ENCODE measurements at regions not wholly inside any gene's neighbourhood (a gene's known extent, or its start where the extent isn't known, plus 50 kb on each side); places are given as distances from the start of the nearest gene placed in this dataset.

GRCh38 chr7:369476-370258, 79.7 kb downstream of the FOXL3 start:
- Histone ChIP-seq H3K27me3 (peaks cover 11% of the 10 kb centered on the region), H3K36me3 (no peaks in the 10 kb centered on the region), H3K4me1 (peaks cover 10 to 41% (median 30%) of the 10 kb centered on the region in 4 donors), H3K9me3 (no peaks in the 10 kb centered on the region), H3K4me3 (no peak overlapping the region), H3K27ac (peak overlapping the region in 1 of 4 donors; percentile 61)
- in situ Hi-C loops (cut with MboI; ENCODE audit: low pct_ligation_motif_present in 1 of 4, low pct_unique_long_range_greater_than_20kb in 1 of 4, low sequenced_read_pairs in 3 of 4) (no loop called here), intact Hi-C loops (cut with DNase I; ENCODE audit: low total_unique reads) (no loop called here)
- whole genome bisulfite sequencing, 2 donors (ENCODE audit: low coverage in 1 of 2) = 51 to 70% methylated on average over 7 to 30 of the region's 57 CpGs
- DNase-seq = peak; percentile 55
- no peak for TF ChIP-seq POLR2A (IDR thresholded peaks at IDR 0.05)
- TF ChIP-seq, protein P1, sequence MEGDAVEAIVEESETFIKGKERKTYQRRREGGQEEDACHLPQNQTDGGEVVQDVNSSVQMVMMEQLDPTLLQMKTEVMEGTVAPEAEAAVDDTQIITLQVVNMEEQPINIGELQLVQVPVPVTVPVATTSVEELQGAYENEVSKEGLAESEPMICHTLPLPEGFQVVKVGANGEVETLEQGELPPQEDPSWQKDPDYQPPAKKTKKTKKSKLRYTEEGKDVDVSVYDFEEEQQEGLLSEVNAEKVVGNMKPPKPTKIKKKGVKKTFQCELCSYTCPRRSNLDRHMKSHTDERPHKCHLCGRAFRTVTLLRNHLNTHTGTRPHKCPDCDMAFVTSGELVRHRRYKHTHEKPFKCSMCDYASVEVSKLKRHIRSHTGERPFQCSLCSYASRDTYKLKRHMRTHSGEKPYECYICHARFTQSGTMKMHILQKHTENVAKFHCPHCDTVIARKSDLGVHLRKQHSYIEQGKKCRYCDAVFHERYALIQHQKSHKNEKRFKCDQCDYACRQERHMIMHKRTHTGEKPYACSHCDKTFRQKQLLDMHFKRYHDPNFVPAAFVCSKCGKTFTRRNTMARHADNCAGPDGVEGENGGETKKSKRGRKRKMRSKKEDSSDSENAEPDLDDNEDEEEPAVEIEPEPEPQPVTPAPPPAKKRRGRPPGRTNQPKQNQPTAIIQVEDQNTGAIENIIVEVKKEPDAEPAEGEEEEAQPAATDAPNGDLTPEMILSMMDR (IDR thresholded peaks at IDR 0.05) = peak in 2 of 5 experiments; percentile 49 to 59

DNA sequence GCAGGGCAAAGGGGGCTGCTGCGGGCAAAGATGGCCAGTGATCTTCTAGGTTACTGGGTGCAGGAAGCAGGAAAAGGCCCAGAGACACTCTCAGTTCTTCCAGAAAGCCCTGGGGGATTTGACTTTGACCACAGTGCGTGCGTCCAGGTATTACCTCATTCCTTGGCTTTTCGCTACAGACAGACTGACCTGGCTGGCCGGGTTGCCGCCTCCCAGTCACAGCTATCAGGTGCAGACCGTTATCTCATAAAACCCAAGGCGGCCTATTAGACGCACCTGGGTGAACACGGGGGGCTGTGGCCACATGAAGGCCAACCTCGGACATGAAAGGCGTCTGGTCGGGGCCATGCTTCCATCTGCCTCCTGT, 80.3 kb downstream of the FOXL3 start:
- Histone ChIP-seq H3K4me1 (peaks cover 10 to 41% (median 30%) of the 10 kb centered on the region in 4 donors), H3K9me3 (no peaks in the 10 kb centered on the region), H3K36me3 (no peaks in the 10 kb centered on the region), H3K27me3 (peaks cover 8% of the 10 kb centered on the region), H3K4me3 (no peak overlapping the region), H3K27ac (peak overlapping the region in 1 of 4 donors; percentile 61)
- 64% methylated on average over 13 of the region's 13 CpGs; no CpG with 5 or more reads in 1 of the 2 donors for WGBS, 2 donors (ENCODE audit: low coverage in 1 of 2)
- intact Hi-C loops (cut with DNase I; ENCODE audit: low total_unique reads) (no loop called here), in situ Hi-C loops (cut with MboI; ENCODE audit: low pct_ligation_motif_present in 1 of 4, low pct_unique_long_range_greater_than_20kb in 1 of 4, low sequenced_read_pairs in 3 of 4) (no loop called here)
- peak; percentile 16 for DNase-seq
- TF ChIP-seq, protein P1 (IDR thresholded peaks at IDR 0.05) = peak in 1 of 5 experiments; percentile 7
- TF ChIP-seq POLR2A (IDR thresholded peaks at IDR 0.05) = no peak

DNA sequence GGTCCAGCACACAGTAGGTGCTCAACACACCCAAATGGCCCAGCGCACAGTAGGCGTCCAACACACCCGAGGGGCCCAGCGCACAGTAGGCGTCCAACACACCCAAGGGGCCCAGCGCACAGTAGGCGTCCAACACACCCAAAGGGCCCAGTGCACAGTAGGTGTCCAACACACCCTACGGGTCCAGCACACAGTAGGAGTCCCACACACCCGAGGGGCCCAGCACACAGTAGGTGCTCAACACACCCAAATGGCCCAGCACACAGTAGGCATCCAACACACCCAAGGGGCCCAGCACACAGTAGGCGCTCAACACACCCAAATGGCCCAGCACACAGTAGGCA, 80.8 kb downstream of the FOXL3 start:
- Histone ChIP-seq H3K4me3 (no peak overlapping the region), H3K27ac (peak overlapping the region in 1 of 4 donors; percentile 61), H3K36me3 (no peaks in the 10 kb centered on the region), H3K4me1 (peaks cover 10 to 41% (median 30%) of the 10 kb centered on the region in 4 donors), H3K27me3 (peaks cover 8% of the 10 kb centered on the region), H3K9me3 (no peaks in the 10 kb centered on the region)
- WGBS, 2 donors (ENCODE audit: low coverage in 1 of 2) = 76% methylated on average over 8 of the region's 10 CpGs; no CpG with 5 or more reads in 1 of the 2 donors
- TF ChIP-seq EP300 (IDR thresholded peaks at IDR 0.05; ENCODE audit: low read depth) (no peak), POLR2AphosphoS5 (IDR thresholded peaks at IDR 0.05) (no peak), POLR2A (IDR thresholded peaks at IDR 0.05) (no peak)
- TF ChIP-seq, protein P1 (IDR thresholded peaks at IDR 0.05) = no peak
- intact Hi-C loops (cut with DNase I; ENCODE audit: low total_unique reads) = no loop called here
- in situ Hi-C loops (cut with MboI; ENCODE audit: low pct_ligation_motif_present in 1 of 4, low pct_unique_long_range_greater_than_20kb in 1 of 4, low sequenced_read_pairs in 3 of 4) = no loop called here
- no peak for DNase-seq

GRCh38 chr7:371119-371778, 81.3 kb downstream of the FOXL3 start:
- Histone ChIP-seq H3K9me3 (no peaks in the 10 kb centered on the region), H3K4me3 (no peak overlapping the region), H3K27ac (no peak overlapping the region), H3K36me3 (no peaks in the 10 kb centered on the region), H3K4me1 (peaks cover 10 to 38% (median 28%) of the 10 kb centered on the region in 4 donors), H3K27me3 (peaks cover 8% of the 10 kb centered on the region)
- in situ Hi-C loops (cut with MboI; ENCODE audit: low pct_ligation_motif_present in 1 of 4, low pct_unique_long_range_greater_than_20kb in 1 of 4, low sequenced_read_pairs in 3 of 4) = no loop called here
- TF ChIP-seq POLR2AphosphoS5 (IDR thresholded peaks at IDR 0.05) (no peak), POLR2A (IDR thresholded peaks at IDR 0.05) (no peak), EP300 (IDR thresholded peaks at IDR 0.05; ENCODE audit: low read depth) (no peak)
- TF ChIP-seq, protein P1 (IDR thresholded peaks at IDR 0.05) = no peak
- peak; percentile 57 for DNase-seq
- WGBS, 2 donors (ENCODE audit: low coverage in 1 of 2) = 80% methylated on average over 3 to 13 of the region's 13 CpGs
- intact Hi-C loops (cut with DNase I; ENCODE audit: low total_unique reads) = no loop called here

All from transverse colon (tissue), 4 donors.